OCI-LY7 (cell line): ENCODE measurements at regions not wholly inside any gene's neighbourhood (a gene's known extent, or its start where the extent isn't known, plus 50 kb on each side); places are given as distances from the start of the nearest gene placed in this dataset.

Source experiments
- BruUV-seq: library from RNA; stranded (reverse); fragments of 400-500 nt; replicated peaks from 2 replicates; lab custom pipeline; 2021; lab: Mats Ljungman, UMichigan
- CTCF ChIA-PET: fragments of 300-600 bp; sonication (Branson Sonifier 250); formaldehyde crosslinking; loops from one replicate; lab custom pipeline; 2022; ENCODE audit warnings: antibody characterized with exemption; ENCODE audit not compliant: unreplicated experiment; lab: Charles Lee
- POLR2A ChIA-PET: fragments of 300-600 bp; sonication (Branson Sonifier 250); formaldehyde crosslinking; loops from one replicate; lab custom pipeline; 2022; ENCODE audit warnings: antibody characterized with exemption; lab: Charles Lee
- DNase-seq: peaks from one replicate; pipeline ENCODE4 v3.0.0-alpha.2; 2015; ENCODE audit warnings: low spot score
- H2AFZ ChIP-seq: fragments of 200-600 bp; sonication (generic), shearing (Covaris generic); 2 replicates; pipeline ENCODE4 v1.6.1; 2014; ENCODE audit warnings: mild to moderate bottlenecking, antibody characterized with exemption, low read length, moderate library complexity
- H3K27ac ChIP-seq: fragments of 200-600 bp; sonication (generic); 2 replicates; pipeline ENCODE4 v1.5.1; 2014; ENCODE audit warnings: mixed run types, low read depth, mild to moderate bottlenecking, moderate library complexity, low read length, inconsistent platforms; ENCODE audit not compliant: poor library complexity, severe bottlenecking
- H3K36me3 ChIP-seq: fragments of 200-600 bp; sonication (generic); 2 replicates; pipeline ENCODE4 v1.6.1; 2014; ENCODE audit warnings: mild to moderate bottlenecking, antibody characterized with exemption, low read length, moderate library complexity, mixed read lengths; ENCODE audit not compliant: insufficient read depth
- H3K4me1 ChIP-seq: fragments of 200-600 bp; sonication (generic); 2 replicates; pipeline ENCODE4 v1.5.1; 2014; ENCODE audit warnings: mild to moderate bottlenecking, low read length; ENCODE audit not compliant: insufficient read depth, poor library complexity, severe bottlenecking
- H3K4me2 ChIP-seq: fragments of 200-600 bp; sonication (generic); 2 replicates; pipeline ENCODE4 v1.6.1; 2014; ENCODE audit warnings: mild to moderate bottlenecking, low read length
- H3K4me3 ChIP-seq: fragments of 200-600 bp; sonication (generic); 2 replicates; pipeline ENCODE4 v1.5.1; 2014; ENCODE audit warnings: mild to moderate bottlenecking, low read depth, low read length; ENCODE audit not compliant: poor library complexity, severe bottlenecking
- H3K79me2 ChIP-seq: fragments of 200-600 bp; sonication (generic); 2 replicates; pipeline ENCODE4 v1.6.1; 2016; ENCODE audit warnings: low read depth, mild to moderate bottlenecking, low read length, moderate library complexity, mixed read lengths; ENCODE audit not compliant: insufficient read depth
- H3K9me2 ChIP-seq: fragments of 200-600 bp; sonication (generic); 2 replicates; pipeline ENCODE4 v1.6.1; 2016; ENCODE audit warnings: mild to moderate bottlenecking, low read length, mixed read lengths; ENCODE audit not compliant: insufficient read depth
- H3K9me3 ChIP-seq: fragments of 200-600 bp; sonication (generic); 2 replicates; pipeline ENCODE4 v1.6.1; 2014; ENCODE audit warnings: mild to moderate bottlenecking, mixed run types, low read length, mixed read lengths
- H4K20me1 ChIP-seq: fragments of 200-600 bp; sonication (generic); 2 replicates; pipeline ENCODE4 v1.6.1; 2014; ENCODE audit warnings: mild to moderate bottlenecking, antibody characterized with exemption, low read length, moderate library complexity, mixed read lengths; ENCODE audit not compliant: insufficient read depth
- CTCF ChIP-seq: fragments of 200-600 bp; sonication (generic); conservative IDR thresholded peaks from 2 replicates; pipeline ENCODE4 v1.5.1; 2014; ENCODE audit warnings: mild to moderate bottlenecking, antibody characterized with exemption, low read length, moderate library complexity, mixed read lengths
- EZH2phosphoT487 ChIP-seq: fragments of 200-600 bp; sonication (generic); IDR thresholded peaks from 2 replicates; pipeline ENCODE4 v1.6.1; 2018; ENCODE audit warnings: low read depth, borderline replicate concordance, mild to moderate bottlenecking, mixed run types, antibody characterized with exemption, low read length, moderate library complexity, mixed read lengths
- intact Hi-C: fragments of 100-400 bp; cut with micrococcal nuclease; formaldehyde crosslinking; loops from one replicate; pipeline ENCODE4 v1.10.0; 2022; ENCODE audit not compliant: unreplicated experiment

GRCh38 chr2:60230596-60230995, 322.9 kb downstream of the BCL11A start:
- DNase-seq: peak; percentile 38
- Histone ChIP-seq H3K4me1 (peaks cover 12% of the 10 kb centered on the region), H3K4me2 (0 out of 2 replicates have a peak overlapping the region, but pooled peaks have one; percentile 5), H3K4me3 (no peak overlapping the region), H4K20me1 (no peaks in the 10 kb centered on the region), H3K9me3 (peaks cover 16% of the 10 kb centered on the region; the same call in 1 of the 2 replicates), H3K9me2 (no peaks in the 10 kb centered on the region), H2AFZ (peak overlapping the region; percentile 23; the same call in 1 of the 2 replicates), H3K27ac (no peak overlapping the region), H3K36me3 (no peaks in the 10 kb centered on the region; the same call in 1 of the 2 replicates), H3K79me2 (no peaks in the 10 kb centered on the region)
- CTCF ChIA-PET: no interaction called here
- TF ChIP-seq EZH2phosphoT487 (no peak), CTCF (no peak)
- POLR2A ChIA-PET: interaction anchor here (1.0 kb wide), 1 partner anchor 18 kb away, joined by 4 read pairs; no protein-coding TSS in a partner anchor
- intact Hi-C loops: no loop called here
- BruUV-seq: no TSS peak

- peak overlapping the region; percentile 23; the same call in 1 of the 2 replicates for H2AFZ ChIP-seq
- no peak for DNase-seq
- no peaks in the 10 kb centered on the region for H4K20me1 ChIP-seq
- H3K36me3 ChIP-seq: no peaks in the 10 kb centered on the region; the same call in 1 of the 2 replicates
- H3K4me2 ChIP-seq: no peak overlapping the region
- H3K4me1 ChIP-seq: peaks cover 12% of the 10 kb centered on the region
- POLR2A ChIA-PET: interaction anchor here (0.6 to 1.0 kb wide), 2 partner anchors 18 to 22 kb away, joined by 3 to 4 read pairs; no protein-coding TSS in a partner anchor
- no peak overlapping the region for H3K4me3 ChIP-seq
- BruUV-seq: no TSS peak
- intact Hi-C loops: no loop called here
- CTCF ChIA-PET: no interaction called here
- peaks cover 16% of the 10 kb centered on the region; the same call in 1 of the 2 replicates for H3K9me3 ChIP-seq
- H3K9me2 ChIP-seq: no peaks in the 10 kb centered on the region
- no peaks in the 10 kb centered on the region for H3K79me2 ChIP-seq
- TF ChIP-seq CTCF (no peak), EZH2phosphoT487 (no peak)
- no peak overlapping the region for H3K27ac ChIP-seq
Measured at GRCh38 chr2:60230037-60230436, 323.4 kb downstream of the BCL11A start.

- H3K4me2 ChIP-seq: no peak overlapping the region
- ChIA-PET POLR2A (no interaction called here), CTCF (interaction anchor here (0.5 kb wide), 1 partner anchor 686 kb away, joined by 5 read pairs; no protein-coding TSS in a partner anchor)
- no peak overlapping the region for H3K4me3 ChIP-seq
- TF ChIP-seq EZH2phosphoT487 (no peak), CTCF (no peak)
- no TSS peak for BruUV-seq
- intact Hi-C loops: no loop called here
- DNase-seq: no peak
- no peaks in the 10 kb centered on the region for H4K20me1 ChIP-seq
- H2AFZ ChIP-seq: no peak overlapping the region
- H3K9me2 ChIP-seq: no peaks in the 10 kb centered on the region
- H3K4me1 ChIP-seq: peaks cover 12% of the 10 kb centered on the region
- H3K9me3 ChIP-seq: peaks cover 11% of the 10 kb centered on the region; the same call in 1 of the 2 replicates
- no peaks in the 10 kb centered on the region; the same call in 1 of the 2 replicates for H3K36me3 ChIP-seq
- no peaks in the 10 kb centered on the region for H3K79me2 ChIP-seq
- no peak overlapping the region for H3K27ac ChIP-seq
Measured at GRCh38 chr2:60226943-60227342, 326.5 kb downstream of the BCL11A start.
